GM18511 (cell line): ENCODE measurements at regions not wholly inside any gene's neighbourhood (a gene's known extent, or its start where the extent isn't known, plus 50 kb on each side); places are given as distances from the start of the nearest gene placed in this dataset.
"Not testable (repeated sequence)": the region's sequence is repeated elsewhere in the genome, so short reads cannot be mapped to it uniquely, and the experiment has no call there.

Experiments
- ATAC-seq: cut with Tn5 transposase; IDR thresholded peaks from one replicate; pipeline ENCODE4 v1.9.1; 2021; ENCODE audit warnings: mild to moderate bottlenecking, moderate library complexity; ENCODE audit not compliant: unreplicated experiment

GRCh38 chr14:43356382-43356781 lies 1150.7 kb downstream of the FSCB start:
- no peak for ATAC-seq

- no peak for ATAC-seq
These were observed 1165.2 kb downstream of the FSCB start for GRCh38 chr14:43341921-43342320.

GRCh38 chr14:43338713-43339112 lies 1168.4 kb downstream of the FSCB start:
- no peak for ATAC-seq

- no peak for ATAC-seq
These were observed 1170.7 kb downstream of the FSCB start for GRCh38 chr14:43336351-43336750.

- not testable (repeated sequence) for ATAC-seq
These were observed 1180.3 kb downstream of the FSCB start for GRCh38 chr14:43326501-43327407.

- ATAC-seq = no peak
These were observed 1190.7 kb downstream of the FSCB start for GRCh38 chr14:43316427-43316826.

GRCh38 chr14:43313719-43314118 lies 1193.4 kb downstream of the FSCB start:
- no peak for ATAC-seq

GRCh38 chr14:43308421-43309110 lies 1198.5 kb downstream of the FSCB start:
- ATAC-seq = no peak

- ATAC-seq = no peak
These were observed 1199.2 kb downstream of the FSCB start for GRCh38 chr14:43307836-43308235.

GRCh38 chr14:43306053-43306452 lies 1201.0 kb downstream of the FSCB start:
- ATAC-seq = no peak

- ATAC-seq = no peak
These were observed 1209.3 kb downstream of the FSCB start for GRCh38 chr14:43297794-43298193.

GRCh38 chr14:43296061-43296460 lies 1211.0 kb downstream of the FSCB start:
- ATAC-seq = not testable (repeated sequence)

- ATAC-seq = no peak
These were observed 1221.5 kb downstream of the FSCB start for GRCh38 chr14:43285575-43285974.

GRCh38 chr14:43260056-43260455 lies 1247.0 kb downstream of the FSCB start:
- no peak for ATAC-seq

- no peak for ATAC-seq
These were observed 1248.7 kb downstream of the FSCB start for GRCh38 chr14:43258396-43258795.

GRCh38 chr14:43256996-43257395 lies 1250.1 kb downstream of the FSCB start:
- ATAC-seq = not testable (repeated sequence)

- no peak for ATAC-seq
These were observed 1254.2 kb downstream of the FSCB start for GRCh38 chr14:43252866-43253265.

- ATAC-seq = no peak
These were observed 1257.5 kb downstream of the FSCB start for GRCh38 chr14:43249591-43249990.

- no peak for ATAC-seq
These were observed 1258.0 kb downstream of the FSCB start for GRCh38 chr14:43249116-43249515.

GRCh38 chr14:43247877-43248276 lies 1259.2 kb downstream of the FSCB start:
- no peak for ATAC-seq

GRCh38 chr14:43244142-43244625 lies 1262.9 kb downstream of the FSCB start:
- no peak for ATAC-seq

GRCh38 chr14:43243168-43243567 lies 1263.9 kb downstream of the FSCB start:
- no peak for ATAC-seq
